ENCODE measurements at regions not wholly inside any gene's neighbourhood (a gene's known extent, or its start where the extent isn't known, plus 50 kb on each side); places are given as distances from the start of the nearest gene placed in this dataset.

DNA sequence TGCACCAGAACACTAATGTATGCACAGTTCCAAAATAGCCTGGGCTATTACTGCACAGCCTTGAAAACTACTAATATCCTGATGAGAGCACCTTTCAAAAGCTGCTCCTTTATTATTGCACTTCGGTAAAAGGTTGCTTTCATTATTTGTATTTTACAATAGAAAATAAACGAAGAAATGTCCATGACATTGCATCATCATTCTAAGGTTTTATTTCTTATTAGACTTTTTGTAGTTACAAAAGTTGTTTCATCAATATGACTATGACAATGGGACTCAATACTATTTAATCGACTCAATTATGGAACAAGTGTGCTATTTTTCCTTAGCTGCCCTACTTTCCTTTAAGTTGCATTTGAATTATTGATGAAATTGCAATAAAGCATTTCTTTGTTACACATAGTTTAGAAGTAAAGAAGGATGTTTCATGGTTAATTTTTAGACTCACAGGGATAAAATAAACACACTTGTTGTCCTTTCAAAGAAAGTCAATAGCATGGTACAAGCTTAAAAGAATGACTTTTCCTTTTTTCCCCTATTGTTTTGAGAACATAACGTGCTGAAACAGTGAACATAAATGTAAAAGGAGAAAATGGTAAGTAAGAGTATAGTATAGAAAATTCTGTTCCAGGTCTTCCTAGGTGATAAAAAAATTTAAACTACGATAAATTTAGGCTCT lies 407.6 kb downstream of the BCAT1 start:
- Histone ChIP-seq H3K27me3 (ENCODE audit: low read length) (peaks cover 17% of the 10 kb centered on the region), H3K9ac (ENCODE audit: low read length) (no peak overlapping the region), H3K4me2 (ENCODE audit: low read length) (no peak overlapping the region), H3K36me3 (ENCODE audit: low read depth, low read length) (no peaks in the 10 kb centered on the region), H4K20me1 (ENCODE audit: low read length) (no peaks in the 10 kb centered on the region), H3F3A (ENCODE audit: low read length, unreplicated experiment) (no peaks in the 10 kb centered on the region), H3K9me3 (ENCODE audit: low read length) (no peaks in the 10 kb centered on the region), H3K4me1 (ENCODE audit: insufficient read depth, low read length) (no peaks in the 10 kb centered on the region), H2AFZ (ENCODE audit: low read length) (no peak overlapping the region), H3K9me2 (replicated peaks; ENCODE audit: low read length) (no peaks in the 10 kb centered on the region), H3K27ac (ENCODE audit: low read length) (no peak overlapping the region), H3K4me3 (ENCODE audit: low read length) (no peak overlapping the region), H3K79me2 (ENCODE audit: low read length) (no peaks in the 10 kb centered on the region)
- TF ChIP-seq, protein P1, sequence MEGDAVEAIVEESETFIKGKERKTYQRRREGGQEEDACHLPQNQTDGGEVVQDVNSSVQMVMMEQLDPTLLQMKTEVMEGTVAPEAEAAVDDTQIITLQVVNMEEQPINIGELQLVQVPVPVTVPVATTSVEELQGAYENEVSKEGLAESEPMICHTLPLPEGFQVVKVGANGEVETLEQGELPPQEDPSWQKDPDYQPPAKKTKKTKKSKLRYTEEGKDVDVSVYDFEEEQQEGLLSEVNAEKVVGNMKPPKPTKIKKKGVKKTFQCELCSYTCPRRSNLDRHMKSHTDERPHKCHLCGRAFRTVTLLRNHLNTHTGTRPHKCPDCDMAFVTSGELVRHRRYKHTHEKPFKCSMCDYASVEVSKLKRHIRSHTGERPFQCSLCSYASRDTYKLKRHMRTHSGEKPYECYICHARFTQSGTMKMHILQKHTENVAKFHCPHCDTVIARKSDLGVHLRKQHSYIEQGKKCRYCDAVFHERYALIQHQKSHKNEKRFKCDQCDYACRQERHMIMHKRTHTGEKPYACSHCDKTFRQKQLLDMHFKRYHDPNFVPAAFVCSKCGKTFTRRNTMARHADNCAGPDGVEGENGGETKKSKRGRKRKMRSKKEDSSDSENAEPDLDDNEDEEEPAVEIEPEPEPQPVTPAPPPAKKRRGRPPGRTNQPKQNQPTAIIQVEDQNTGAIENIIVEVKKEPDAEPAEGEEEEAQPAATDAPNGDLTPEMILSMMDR (conservative IDR thresholded peaks at IDR 0.05; ENCODE audit: low read depth, low read length), result no peak
- no peak for TF ChIP-seq EZH2phosphoT487 (IDR thresholded peaks at IDR 0.05; ENCODE audit: borderline replicate concordance, low read length)
- no peak for TF ChIP-seq EZH2 (IDR thresholded peaks at IDR 0.05; ENCODE audit: low read length, unreplicated experiment)
- no TSS peak for BruUV-seq (replicated peaks)
- DNase-seq (no peak), ATAC-seq (no peak)
- CTCF ChIA-PET, result no interaction called here
- POLR2A ChIA-PET (ENCODE audit: unreplicated experiment), result no interaction called here
- intact Hi-C loops (cut with micrococcal nuclease), result loop anchor here (5.0 kb wide), 1 partner anchor 56 kb away; no protein-coding TSS in a partner anchor

DNA sequence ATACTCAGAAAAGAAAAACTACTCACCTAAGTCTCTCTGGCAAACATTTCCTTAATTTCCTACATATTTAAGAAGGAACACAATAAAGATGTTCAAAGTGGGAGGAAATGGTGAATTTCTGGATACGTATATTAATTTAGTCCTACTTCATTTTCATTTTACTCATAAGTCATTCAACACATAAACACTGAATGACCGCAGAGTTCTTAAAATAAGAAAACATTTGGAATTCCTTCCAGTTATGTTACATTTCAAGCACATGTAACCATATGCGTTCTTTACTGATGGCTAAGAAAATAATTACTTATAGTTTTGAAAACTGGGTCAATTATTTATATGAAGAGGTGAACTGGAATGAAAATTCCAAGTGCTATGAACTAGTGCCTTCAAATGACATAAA lies 409.3 kb downstream of the BCAT1 start:
- Histone ChIP-seq H2AFZ (ENCODE audit: low read length) (no peak overlapping the region), H3K4me2 (ENCODE audit: low read length) (no peak overlapping the region)

More for the DNA sequence above, 409.3 kb downstream of the BCAT1 start:
- CTCF ChIA-PET, result no interaction called here
- Histone ChIP-seq H3F3A (ENCODE audit: low read length, unreplicated experiment) (no peaks in the 10 kb centered on the region), H3K27ac (ENCODE audit: low read length) (no peak overlapping the region), H3K79me2 (ENCODE audit: low read length) (no peaks in the 10 kb centered on the region), H4K20me1 (ENCODE audit: low read length) (no peaks in the 10 kb centered on the region), H3K4me3 (ENCODE audit: low read length) (no peak overlapping the region), H3K27me3 (ENCODE audit: low read length) (peaks cover 24% of the 10 kb centered on the region), H3K9ac (ENCODE audit: low read length) (no peak overlapping the region), H3K36me3 (ENCODE audit: low read depth, low read length) (no peaks in the 10 kb centered on the region), H3K9me3 (ENCODE audit: low read length) (no peaks in the 10 kb centered on the region), H3K9me2 (replicated peaks; ENCODE audit: low read length) (no peaks in the 10 kb centered on the region), H3K4me1 (ENCODE audit: insufficient read depth, low read length) (no peaks in the 10 kb centered on the region)
- intact Hi-C loops (cut with micrococcal nuclease), result loop anchor here (5.0 kb wide), 1 partner anchor 58 kb away; no protein-coding TSS in a partner anchor
- ATAC-seq, result no peak
- TF ChIP-seq EZH2 (IDR thresholded peaks at IDR 0.05; ENCODE audit: low read length, unreplicated experiment), result no peak
- TF ChIP-seq, protein P1 (conservative IDR thresholded peaks at IDR 0.05; ENCODE audit: low read depth, low read length), result no peak
- TF ChIP-seq EZH2phosphoT487 (IDR thresholded peaks at IDR 0.05; ENCODE audit: borderline replicate concordance, low read length), result no peak
- no peak for DNase-seq
- POLR2A ChIA-PET (ENCODE audit: unreplicated experiment), result no interaction called here
- BruUV-seq (replicated peaks), result no TSS peak

Measured in PC-3 (cell line).